GM12864 (cell line): ENCODE measurements at regions not wholly inside any gene's neighbourhood (a gene's known extent, or its start where the extent isn't known, plus 50 kb on each side); places are given as distances from the start of the nearest gene placed in this dataset.

Experiments used
- DNase-seq: peaks from one replicate; pipeline ENCODE4 v3.0.0-alpha.2; 2011; ENCODE audit warnings: low read depth
- H3K4me3 ChIP-seq: 2 replicates; pipeline ENCODE4 v1.5.1; 2011; ENCODE audit warnings: mild to moderate bottlenecking, low read depth, low read length, control low read depth
- TF ChIP-seq, protein P1 (sequence below): IDR thresholded peaks from 2 replicates; pipeline ENCODE4 v1.5.1; 2011; ENCODE audit warnings: low read depth, mild to moderate bottlenecking, moderate library complexity, low read length, control low read depth, inconsistent platforms; ENCODE audit errors: missing control alignments

- DNase-seq = no peak
Measured at GRCh38 chr2:41851554-41851953, 196.3 kb upstream of the PKDCC start.

GRCh38 chr2:41853427-41854191 is 194.2 kb upstream of the PKDCC start:
- no peak for DNase-seq
- no peak overlapping the region for H3K4me3 ChIP-seq
- TF ChIP-seq, protein P1, sequence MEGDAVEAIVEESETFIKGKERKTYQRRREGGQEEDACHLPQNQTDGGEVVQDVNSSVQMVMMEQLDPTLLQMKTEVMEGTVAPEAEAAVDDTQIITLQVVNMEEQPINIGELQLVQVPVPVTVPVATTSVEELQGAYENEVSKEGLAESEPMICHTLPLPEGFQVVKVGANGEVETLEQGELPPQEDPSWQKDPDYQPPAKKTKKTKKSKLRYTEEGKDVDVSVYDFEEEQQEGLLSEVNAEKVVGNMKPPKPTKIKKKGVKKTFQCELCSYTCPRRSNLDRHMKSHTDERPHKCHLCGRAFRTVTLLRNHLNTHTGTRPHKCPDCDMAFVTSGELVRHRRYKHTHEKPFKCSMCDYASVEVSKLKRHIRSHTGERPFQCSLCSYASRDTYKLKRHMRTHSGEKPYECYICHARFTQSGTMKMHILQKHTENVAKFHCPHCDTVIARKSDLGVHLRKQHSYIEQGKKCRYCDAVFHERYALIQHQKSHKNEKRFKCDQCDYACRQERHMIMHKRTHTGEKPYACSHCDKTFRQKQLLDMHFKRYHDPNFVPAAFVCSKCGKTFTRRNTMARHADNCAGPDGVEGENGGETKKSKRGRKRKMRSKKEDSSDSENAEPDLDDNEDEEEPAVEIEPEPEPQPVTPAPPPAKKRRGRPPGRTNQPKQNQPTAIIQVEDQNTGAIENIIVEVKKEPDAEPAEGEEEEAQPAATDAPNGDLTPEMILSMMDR = peak; percentile 56

More at GRCh38 chr2:41851554-41851953, 196.3 kb upstream of the PKDCC start:
- H3K4me3 ChIP-seq = no peak overlapping the region
- TF ChIP-seq, protein P1 = no peak

GRCh38 chr2:41854227-41854626 is 193.6 kb upstream of the PKDCC start:
- TF ChIP-seq, protein P1 = no peak
- DNase-seq = no peak
- H3K4me3 ChIP-seq = no peak overlapping the region

DNA sequence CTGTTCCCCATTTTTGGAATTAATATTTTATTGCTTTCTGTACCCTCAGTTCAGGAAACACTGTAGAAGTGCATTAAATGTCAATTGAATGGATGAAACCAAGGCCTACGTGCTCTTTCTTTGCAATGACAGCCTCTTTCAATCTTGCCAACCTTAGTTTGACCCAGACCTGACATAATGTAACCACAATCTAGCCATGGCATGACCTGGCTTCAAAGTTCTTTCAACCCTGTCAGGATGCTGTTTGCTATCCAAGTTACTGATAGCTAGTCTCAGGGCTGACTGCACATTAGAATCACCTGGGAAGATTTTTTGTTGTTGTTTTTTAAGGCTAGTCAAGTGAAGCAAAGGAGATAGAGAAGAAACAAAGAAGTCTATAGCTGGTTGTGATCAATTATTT is 190.9 kb upstream of the PKDCC start:
- no peak for DNase-seq
- TF ChIP-seq, protein P1 = no peak
- no peak overlapping the region for H3K4me3 ChIP-seq

DNA sequence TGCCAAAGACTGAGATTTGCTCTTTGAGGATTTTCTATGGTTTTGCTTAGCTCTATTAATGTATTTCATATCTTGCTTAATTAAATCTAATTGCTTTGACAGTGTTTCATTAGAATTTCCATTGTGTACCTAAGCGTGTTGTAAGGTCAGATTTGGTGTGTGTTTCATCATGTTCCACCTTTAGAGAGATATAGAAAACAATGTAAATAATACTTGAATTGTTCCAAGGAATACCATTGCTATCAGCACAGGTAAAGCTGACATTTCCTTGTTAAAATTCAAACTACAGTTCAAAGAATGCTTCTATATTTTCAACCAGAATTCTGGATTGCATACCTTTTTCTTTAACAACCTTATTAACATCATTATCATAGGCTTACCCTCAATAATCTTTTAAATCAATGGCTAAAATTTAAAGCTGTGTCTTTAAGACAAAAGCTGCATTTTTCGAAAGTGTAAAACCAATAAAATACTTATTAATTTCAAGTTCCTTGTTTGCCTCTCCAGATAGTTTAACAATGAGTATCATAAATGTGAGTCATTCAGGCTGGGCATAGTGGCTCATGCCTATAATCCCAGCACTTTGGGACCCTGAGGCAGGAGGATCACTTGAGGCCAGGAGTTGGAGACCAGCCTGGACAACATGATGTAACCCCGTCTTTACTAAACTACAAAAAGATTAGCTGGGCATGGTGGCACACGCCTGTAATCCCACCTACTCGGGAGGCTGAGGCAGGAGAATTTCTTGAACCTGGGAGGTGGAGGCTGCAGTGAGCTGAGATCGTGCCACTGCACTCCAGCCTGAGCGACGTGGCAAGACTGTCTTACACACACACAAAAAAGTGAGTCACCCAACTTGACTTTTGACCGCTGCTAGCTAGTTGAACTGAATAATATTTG is 188.0 kb upstream of the PKDCC start:
- TF ChIP-seq, protein P1 = no peak
- no peak for DNase-seq
- H3K4me3 ChIP-seq = no peak overlapping the region

- DNase-seq = no peak
- TF ChIP-seq, protein P1 = no peak
- no peak overlapping the region for H3K4me3 ChIP-seq
Measured at GRCh38 chr2:41863062-41863461, 184.8 kb upstream of the PKDCC start.
